Ishikawa (cell line): ENCODE measurements at regions not wholly inside any gene's neighbourhood (a gene's known extent, or its start where the extent isn't known, plus 50 kb on each side); places are given as distances from the start of the nearest gene placed in this dataset.

ENCODE experiments used
- CEBPB ChIP-seq: IDR thresholded peaks from 2 replicates; pipeline ENCODE4 v1.6.1; 2012
- CREB1 ChIP-seq: IDR thresholded peaks from 2 replicates; pipeline ENCODE4 v1.6.1; 2012; ENCODE audit warnings: low read depth
- EGR1 ChIP-seq: IDR thresholded peaks from 2 replicates; pipeline ENCODE4 v1.6.1; 2012
- EP300 ChIP-seq: IDR thresholded peaks from 2 replicates; pipeline ENCODE4 v1.6.1; 2012; ENCODE audit warnings: borderline replicate concordance
- FOXM1 ChIP-seq: IDR thresholded peaks from 2 replicates; pipeline ENCODE4 v1.6.1; 2012; ENCODE audit warnings: low read depth, borderline replicate concordance
- NFIC ChIP-seq: IDR thresholded peaks from 2 replicates; pipeline ENCODE4 v1.6.1; 2012
- RAD21 ChIP-seq: IDR thresholded peaks from 2 replicates; pipeline ENCODE4 v1.6.1; 2012; ENCODE audit warnings: low read depth
- TAF1 ChIP-seq: IDR thresholded peaks from 2 replicates; pipeline ENCODE4 v1.6.1; 2012; ENCODE audit warnings: low read depth, mild to moderate bottlenecking
- TCF12 ChIP-seq: IDR thresholded peaks from 2 replicates; pipeline ENCODE4 v1.6.1; 2012; ENCODE audit warnings: low read depth
- TEAD4 ChIP-seq: IDR thresholded peaks from 2 replicates; pipeline ENCODE4 v1.6.1; 2012
- YY1 ChIP-seq: IDR thresholded peaks from 2 replicates; pipeline ENCODE4 v1.6.1; 2012; ENCODE audit warnings: low read depth
- ZBTB7A ChIP-seq: IDR thresholded peaks from 2 replicates; pipeline ENCODE4 v1.6.1; 2012; ENCODE audit warnings: low read depth
- TF ChIP-seq, protein P1 (sequence below): IDR thresholded peaks from 2 replicates; pipeline ENCODE4 v1.6.1; 2012
- TF ChIP-seq, protein P2 (sequence below): IDR thresholded peaks from 2 replicates; pipeline ENCODE4 v1.6.1; 2012; ENCODE audit warnings: low read depth, mild to moderate bottlenecking
- TF ChIP-seq, protein P3 (sequence below): IDR thresholded peaks from 2 replicates; pipeline ENCODE4 v1.6.1; 2012

DNA sequence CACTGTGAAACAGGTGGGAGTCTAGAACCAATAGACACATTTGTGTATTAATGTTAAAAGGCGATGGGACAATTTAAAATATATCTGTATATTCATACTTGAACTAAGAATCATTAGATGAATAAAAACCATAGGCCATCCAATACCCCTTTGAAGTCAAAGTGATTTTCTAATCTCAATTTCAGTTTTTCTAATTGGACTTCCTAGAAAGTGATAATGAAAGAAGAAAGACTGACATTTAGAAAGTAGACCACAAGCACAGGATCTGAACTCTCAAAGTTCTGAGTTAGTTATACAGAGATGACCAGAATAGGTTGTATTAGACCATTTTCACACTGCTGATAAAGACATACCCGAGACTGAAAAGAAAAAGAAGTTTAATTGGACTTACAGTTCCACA, 412.8 kb upstream of the PIK3R1 start:
- TF ChIP-seq RAD21: no peak
- no peak for TF ChIP-seq ZBTB7A
- TF ChIP-seq EP300: no peak
- no peak for TF ChIP-seq CEBPB

DNA sequence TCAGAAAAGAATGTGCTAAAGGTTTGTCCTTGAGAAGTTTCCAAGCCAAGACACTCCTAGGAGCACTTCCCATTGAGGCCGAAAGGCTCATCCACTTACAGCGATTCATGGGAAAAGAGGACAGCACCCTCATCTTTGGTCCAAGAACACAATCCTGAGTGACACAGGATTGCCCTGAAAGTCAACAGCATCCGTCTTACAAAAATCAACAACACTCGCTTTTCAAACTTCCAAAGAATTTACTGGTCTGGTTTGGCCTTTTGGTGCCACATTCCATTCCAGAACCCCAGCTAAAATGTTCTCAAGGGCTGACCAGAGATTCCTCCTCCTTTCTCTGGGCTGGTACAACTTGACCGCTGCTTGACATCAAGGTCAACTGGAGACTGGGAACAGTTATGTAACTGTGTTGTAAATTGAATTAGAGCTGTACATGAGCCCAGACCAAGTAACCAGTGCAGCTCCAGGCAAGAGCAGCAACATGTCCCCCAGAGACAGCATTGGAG, 415.8 kb upstream of the PIK3R1 start:
- TF ChIP-seq ZBTB7A (no peak), CREB1 (no peak), RAD21 (no peak), TAF1 (no peak), CEBPB (no peak), TCF12 (no peak), YY1 (no peak), FOXM1 (no peak), TEAD4 (no peak), EP300 (no peak), EGR1 (no peak), NFIC (no peak)
- TF ChIP-seq, protein P1, sequence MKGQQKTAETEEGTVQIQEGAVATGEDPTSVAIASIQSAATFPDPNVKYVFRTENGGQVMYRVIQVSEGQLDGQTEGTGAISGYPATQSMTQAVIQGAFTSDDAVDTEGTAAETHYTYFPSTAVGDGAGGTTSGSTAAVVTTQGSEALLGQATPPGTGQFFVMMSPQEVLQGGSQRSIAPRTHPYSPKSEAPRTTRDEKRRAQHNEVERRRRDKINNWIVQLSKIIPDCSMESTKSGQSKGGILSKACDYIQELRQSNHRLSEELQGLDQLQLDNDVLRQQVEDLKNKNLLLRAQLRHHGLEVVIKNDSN: no peak
- TF ChIP-seq, protein P2, sequence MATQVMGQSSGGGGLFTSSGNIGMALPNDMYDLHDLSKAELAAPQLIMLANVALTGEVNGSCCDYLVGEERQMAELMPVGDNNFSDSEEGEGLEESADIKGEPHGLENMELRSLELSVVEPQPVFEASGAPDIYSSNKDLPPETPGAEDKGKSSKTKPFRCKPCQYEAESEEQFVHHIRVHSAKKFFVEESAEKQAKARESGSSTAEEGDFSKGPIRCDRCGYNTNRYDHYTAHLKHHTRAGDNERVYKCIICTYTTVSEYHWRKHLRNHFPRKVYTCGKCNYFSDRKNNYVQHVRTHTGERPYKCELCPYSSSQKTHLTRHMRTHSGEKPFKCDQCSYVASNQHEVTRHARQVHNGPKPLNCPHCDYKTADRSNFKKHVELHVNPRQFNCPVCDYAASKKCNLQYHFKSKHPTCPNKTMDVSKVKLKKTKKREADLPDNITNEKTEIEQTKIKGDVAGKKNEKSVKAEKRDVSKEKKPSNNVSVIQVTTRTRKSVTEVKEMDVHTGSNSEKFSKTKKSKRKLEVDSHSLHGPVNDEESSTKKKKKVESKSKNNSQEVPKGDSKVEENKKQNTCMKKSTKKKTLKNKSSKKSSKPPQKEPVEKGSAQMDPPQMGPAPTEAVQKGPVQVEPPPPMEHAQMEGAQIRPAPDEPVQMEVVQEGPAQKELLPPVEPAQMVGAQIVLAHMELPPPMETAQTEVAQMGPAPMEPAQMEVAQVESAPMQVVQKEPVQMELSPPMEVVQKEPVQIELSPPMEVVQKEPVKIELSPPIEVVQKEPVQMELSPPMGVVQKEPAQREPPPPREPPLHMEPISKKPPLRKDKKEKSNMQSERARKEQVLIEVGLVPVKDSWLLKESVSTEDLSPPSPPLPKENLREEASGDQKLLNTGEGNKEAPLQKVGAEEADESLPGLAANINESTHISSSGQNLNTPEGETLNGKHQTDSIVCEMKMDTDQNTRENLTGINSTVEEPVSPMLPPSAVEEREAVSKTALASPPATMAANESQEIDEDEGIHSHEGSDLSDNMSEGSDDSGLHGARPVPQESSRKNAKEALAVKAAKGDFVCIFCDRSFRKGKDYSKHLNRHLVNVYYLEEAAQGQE: no peak
- TF ChIP-seq, protein P3, sequence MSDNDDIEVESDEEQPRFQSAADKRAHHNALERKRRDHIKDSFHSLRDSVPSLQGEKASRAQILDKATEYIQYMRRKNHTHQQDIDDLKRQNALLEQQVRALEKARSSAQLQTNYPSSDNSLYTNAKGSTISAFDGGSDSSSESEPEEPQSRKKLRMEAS: no peak

DNA sequence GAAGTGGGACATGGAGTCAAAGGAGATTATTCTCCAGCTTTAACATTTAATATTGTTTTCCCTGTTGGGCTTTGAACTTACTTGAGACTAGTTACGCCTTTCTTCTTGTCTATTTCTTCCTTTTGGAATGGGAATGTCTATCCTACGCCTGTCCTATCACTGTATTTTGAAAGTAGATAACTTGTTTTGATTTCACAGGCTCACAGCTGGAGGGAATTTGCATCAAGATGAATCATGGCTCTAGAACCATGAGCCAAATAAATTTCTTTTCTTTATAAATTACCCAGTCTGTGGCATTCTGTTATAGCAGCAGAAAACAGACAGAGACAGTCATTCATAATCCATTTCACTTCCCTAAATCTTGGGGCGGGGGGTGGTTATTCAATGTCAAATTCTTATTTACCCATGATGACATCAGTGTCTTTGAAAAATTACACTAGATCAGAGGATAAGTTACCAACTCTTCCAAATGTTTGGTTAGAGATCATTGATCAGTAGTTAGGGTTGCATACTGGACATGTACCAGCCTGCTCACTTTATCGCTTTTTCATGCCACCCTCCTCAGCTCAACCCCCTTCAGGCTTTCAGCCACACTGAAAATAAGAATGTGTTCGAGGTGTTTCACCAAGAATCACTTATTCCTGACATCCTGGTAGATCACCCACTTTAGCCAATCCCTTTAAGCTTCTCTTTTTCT, 419.6 kb upstream of the PIK3R1 start:
- TF ChIP-seq EGR1: no peak
- no peak for TF ChIP-seq ZBTB7A
- TF ChIP-seq, protein P3: no peak
- TF ChIP-seq CREB1: no peak
- TF ChIP-seq, protein P1: no peak
- no peak for TF ChIP-seq RAD21
- TF ChIP-seq NFIC: no peak
- TF ChIP-seq, protein P2: no peak
- no peak for TF ChIP-seq CEBPB
- TF ChIP-seq FOXM1: no peak
- no peak for TF ChIP-seq YY1
- TF ChIP-seq TEAD4: no peak
- TF ChIP-seq EP300: no peak
- TF ChIP-seq TCF12: no peak
- TF ChIP-seq TAF1: no peak

DNA sequence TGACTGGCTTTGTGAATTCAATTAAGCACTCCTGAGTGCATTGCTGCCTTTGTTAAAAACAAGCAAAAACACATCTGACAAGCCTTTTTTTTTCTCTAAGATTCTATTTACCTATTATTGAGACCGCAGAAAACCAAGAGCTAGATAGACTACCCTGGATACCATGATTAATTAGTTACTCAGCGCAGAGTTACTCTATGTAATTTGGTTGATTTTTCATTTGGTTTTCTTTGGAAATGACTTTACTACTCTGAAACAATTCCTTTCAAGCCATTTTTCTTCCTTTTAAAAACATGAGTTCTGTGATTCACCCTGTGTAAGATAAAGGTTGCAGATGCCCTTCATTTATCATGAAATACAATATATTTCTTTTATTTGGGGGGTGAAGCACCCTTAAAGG, 421.6 kb upstream of the PIK3R1 start:
- TF ChIP-seq, protein P2: no peak
- TF ChIP-seq CREB1 (no peak), RAD21 (no peak), NFIC (no peak), ZBTB7A (no peak), FOXM1 (no peak), TCF12 (no peak), TAF1 (no peak), TEAD4 (no peak), CEBPB (no peak), EP300 (no peak), YY1 (no peak), EGR1 (no peak)
- TF ChIP-seq, protein P1: no peak
- TF ChIP-seq, protein P3: no peak
